ENCODE measurements at regions not wholly inside any gene's neighbourhood (a gene's known extent, or its start where the extent isn't known, plus 50 kb on each side); places are given as distances from the start of the nearest gene placed in this dataset.

GRCh38 chr2:48912110-48912509, 156.6 kb upstream of the LHCGR start:
- CTCF ChIA-PET, result interaction anchor here (0.7 kb wide), 1 partner anchor 1869 kb away, joined by 6 read pairs; no protein-coding TSS in a partner anchor
- Mint-ChIP-seq H3K36me3 (ENCODE audit: insufficient read depth, unreplicated experiment) (no peaks in the 10 kb centered on the region), H3K4me3 (ENCODE audit: low read depth, unreplicated experiment) (no peak overlapping the region), H3K4me1 (ENCODE audit: low read depth, unreplicated experiment) (no peaks in the 10 kb centered on the region), H3K27ac (ENCODE audit: unreplicated experiment) (no peak overlapping the region), H3K9me3 (ENCODE audit: low read depth, unreplicated experiment) (peaks cover under 1% of the 10 kb centered on the region), H3K27me3 (ENCODE audit: unreplicated experiment) (peaks cover 18% of the 10 kb centered on the region)
- TF ChIP-seq, protein P1, sequence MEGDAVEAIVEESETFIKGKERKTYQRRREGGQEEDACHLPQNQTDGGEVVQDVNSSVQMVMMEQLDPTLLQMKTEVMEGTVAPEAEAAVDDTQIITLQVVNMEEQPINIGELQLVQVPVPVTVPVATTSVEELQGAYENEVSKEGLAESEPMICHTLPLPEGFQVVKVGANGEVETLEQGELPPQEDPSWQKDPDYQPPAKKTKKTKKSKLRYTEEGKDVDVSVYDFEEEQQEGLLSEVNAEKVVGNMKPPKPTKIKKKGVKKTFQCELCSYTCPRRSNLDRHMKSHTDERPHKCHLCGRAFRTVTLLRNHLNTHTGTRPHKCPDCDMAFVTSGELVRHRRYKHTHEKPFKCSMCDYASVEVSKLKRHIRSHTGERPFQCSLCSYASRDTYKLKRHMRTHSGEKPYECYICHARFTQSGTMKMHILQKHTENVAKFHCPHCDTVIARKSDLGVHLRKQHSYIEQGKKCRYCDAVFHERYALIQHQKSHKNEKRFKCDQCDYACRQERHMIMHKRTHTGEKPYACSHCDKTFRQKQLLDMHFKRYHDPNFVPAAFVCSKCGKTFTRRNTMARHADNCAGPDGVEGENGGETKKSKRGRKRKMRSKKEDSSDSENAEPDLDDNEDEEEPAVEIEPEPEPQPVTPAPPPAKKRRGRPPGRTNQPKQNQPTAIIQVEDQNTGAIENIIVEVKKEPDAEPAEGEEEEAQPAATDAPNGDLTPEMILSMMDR (IDR thresholded peaks at IDR 0.05; ENCODE audit: unreplicated experiment), result no peak
- BruUV-seq (replicated peaks), result no TSS peak
- no peak for DNase-seq
- intact Hi-C loops (cut with micrococcal nuclease; ENCODE audit: unreplicated experiment), result no loop called here

DNA sequence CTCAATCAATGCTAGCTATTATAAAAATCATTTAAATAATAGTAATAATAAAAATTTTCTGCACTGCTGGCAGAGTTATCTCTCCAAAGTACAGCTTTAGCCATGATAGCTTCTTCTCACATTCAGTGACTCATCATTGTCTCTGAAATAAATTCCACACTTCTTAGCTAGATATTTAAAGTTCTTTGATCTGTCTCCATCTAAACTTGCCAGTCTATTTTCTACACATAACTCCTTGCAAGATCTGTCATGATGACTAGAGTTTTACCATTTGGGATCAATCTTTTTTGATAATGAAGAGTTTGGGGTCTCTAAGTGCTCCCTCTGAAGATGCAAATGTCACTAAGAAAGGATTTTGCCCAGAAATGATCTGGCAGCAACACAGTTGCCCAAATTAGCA, 155.4 kb upstream of the LHCGR start:
- no peak overlapping the region for H3K4me3 Mint-ChIP-seq (ENCODE audit: low read depth, unreplicated experiment)
- no peaks in the 10 kb centered on the region for H3K36me3 Mint-ChIP-seq (ENCODE audit: insufficient read depth, unreplicated experiment)
- H3K27ac Mint-ChIP-seq (ENCODE audit: unreplicated experiment), result no peak overlapping the region
- no TSS peak for BruUV-seq (replicated peaks)
- intact Hi-C loops (cut with micrococcal nuclease; ENCODE audit: unreplicated experiment), result no loop called here
- CTCF ChIA-PET, result no interaction called here
- H3K4me1 Mint-ChIP-seq (ENCODE audit: low read depth, unreplicated experiment), result no peaks in the 10 kb centered on the region
- H3K9me3 Mint-ChIP-seq (ENCODE audit: low read depth, unreplicated experiment), result no peaks in the 10 kb centered on the region
- H3K27me3 Mint-ChIP-seq (ENCODE audit: unreplicated experiment), result peaks cover 30% of the 10 kb centered on the region
- TF ChIP-seq, protein P1 (IDR thresholded peaks at IDR 0.05; ENCODE audit: unreplicated experiment), result no peak
- DNase-seq, result no peak

- Mint-ChIP-seq H3K27me3 (ENCODE audit: unreplicated experiment) (peaks cover 51% of the 10 kb centered on the region), H3K4me1 (ENCODE audit: low read depth, unreplicated experiment) (no peaks in the 10 kb centered on the region), H3K9me3 (ENCODE audit: low read depth, unreplicated experiment) (no peaks in the 10 kb centered on the region), H3K36me3 (ENCODE audit: insufficient read depth, unreplicated experiment) (no peaks in the 10 kb centered on the region), H3K27ac (ENCODE audit: unreplicated experiment) (no peak overlapping the region), H3K4me3 (ENCODE audit: low read depth, unreplicated experiment) (no peak overlapping the region)
- CTCF ChIA-PET, result no interaction called here
- no peak for DNase-seq
- BruUV-seq (replicated peaks), result no TSS peak
- intact Hi-C loops (cut with micrococcal nuclease; ENCODE audit: unreplicated experiment), result no loop called here
- TF ChIP-seq, protein P1 (IDR thresholded peaks at IDR 0.05; ENCODE audit: unreplicated experiment), result no peak
These were observed 151.1 kb upstream of the LHCGR start for GRCh38 chr2:48906633-48907032.

- peaks cover 51% of the 10 kb centered on the region for H3K27me3 Mint-ChIP-seq (ENCODE audit: unreplicated experiment)
- no peaks in the 10 kb centered on the region for H3K9me3 Mint-ChIP-seq (ENCODE audit: low read depth, unreplicated experiment)
- CTCF ChIA-PET, result no interaction called here
- intact Hi-C loops (cut with micrococcal nuclease; ENCODE audit: unreplicated experiment), result no loop called here
- H3K36me3 Mint-ChIP-seq (ENCODE audit: insufficient read depth, unreplicated experiment), result no peaks in the 10 kb centered on the region
- no peaks in the 10 kb centered on the region for H3K4me1 Mint-ChIP-seq (ENCODE audit: low read depth, unreplicated experiment)
- TF ChIP-seq, protein P1 (IDR thresholded peaks at IDR 0.05; ENCODE audit: unreplicated experiment), result no peak
- no peak for DNase-seq
- H3K27ac Mint-ChIP-seq (ENCODE audit: unreplicated experiment), result no peak overlapping the region
- H3K4me3 Mint-ChIP-seq (ENCODE audit: low read depth, unreplicated experiment), result no peak overlapping the region
- no TSS peak for BruUV-seq (replicated peaks)
These were observed 150.2 kb upstream of the LHCGR start for GRCh38 chr2:48905696-48906095.
